ENCODE measurements at regions not wholly inside any gene's neighbourhood (a gene's known extent, or its start where the extent isn't known, plus 50 kb on each side); places are given as distances from the start of the nearest gene placed in this dataset.

DNA sequence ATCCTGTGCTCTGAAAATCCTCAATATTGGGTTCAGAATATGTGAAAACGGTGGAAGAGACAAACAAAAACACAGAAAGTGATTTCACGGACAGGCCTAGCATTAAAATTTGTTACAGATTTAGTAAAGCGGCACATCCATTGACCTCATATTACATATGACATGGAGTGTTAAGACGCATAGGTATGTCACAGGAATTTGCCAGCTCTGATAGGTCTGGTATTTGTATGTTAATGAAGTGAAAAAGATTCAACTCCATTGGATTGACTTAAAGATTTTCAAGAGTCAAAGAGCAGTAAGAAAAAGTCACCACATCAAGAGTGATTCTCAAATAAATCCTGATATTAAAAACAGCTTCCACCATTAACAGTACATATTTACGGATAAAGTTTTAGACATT, 396.5 kb upstream of the SEMA6A start:
- Histone ChIP-seq H3K4me2 (no peak overlapping the region), H3K36me3 (ENCODE audit: insufficient read depth) (no peaks in the 10 kb centered on the region), H3K9ac (no peak overlapping the region), H3K27ac (no peak overlapping the region), H3K4me3 (IDR thresholded peaks at IDR 0.05; ENCODE audit: insufficient read depth, low read depth, low read length) (no peak overlapping the region), H3K27me3 (ENCODE audit: insufficient read depth, low read depth) (no peaks in the 10 kb centered on the region), H4K20me1 (ENCODE audit: insufficient read depth) (no peaks in the 10 kb centered on the region), H3K79me2 (ENCODE audit: insufficient read depth, low read depth) (no peaks in the 10 kb centered on the region), H2AFZ (ENCODE audit: low read depth) (no peak overlapping the region), H3K4me1 (ENCODE audit: low read depth, poor library complexity, severe bottlenecking) (no peaks in the 10 kb centered on the region)
- TF ChIP-seq, protein P1, sequence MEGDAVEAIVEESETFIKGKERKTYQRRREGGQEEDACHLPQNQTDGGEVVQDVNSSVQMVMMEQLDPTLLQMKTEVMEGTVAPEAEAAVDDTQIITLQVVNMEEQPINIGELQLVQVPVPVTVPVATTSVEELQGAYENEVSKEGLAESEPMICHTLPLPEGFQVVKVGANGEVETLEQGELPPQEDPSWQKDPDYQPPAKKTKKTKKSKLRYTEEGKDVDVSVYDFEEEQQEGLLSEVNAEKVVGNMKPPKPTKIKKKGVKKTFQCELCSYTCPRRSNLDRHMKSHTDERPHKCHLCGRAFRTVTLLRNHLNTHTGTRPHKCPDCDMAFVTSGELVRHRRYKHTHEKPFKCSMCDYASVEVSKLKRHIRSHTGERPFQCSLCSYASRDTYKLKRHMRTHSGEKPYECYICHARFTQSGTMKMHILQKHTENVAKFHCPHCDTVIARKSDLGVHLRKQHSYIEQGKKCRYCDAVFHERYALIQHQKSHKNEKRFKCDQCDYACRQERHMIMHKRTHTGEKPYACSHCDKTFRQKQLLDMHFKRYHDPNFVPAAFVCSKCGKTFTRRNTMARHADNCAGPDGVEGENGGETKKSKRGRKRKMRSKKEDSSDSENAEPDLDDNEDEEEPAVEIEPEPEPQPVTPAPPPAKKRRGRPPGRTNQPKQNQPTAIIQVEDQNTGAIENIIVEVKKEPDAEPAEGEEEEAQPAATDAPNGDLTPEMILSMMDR (conservative IDR thresholded peaks at IDR 0.05; ENCODE audit: low read depth, low read length) = no peak

DNA sequence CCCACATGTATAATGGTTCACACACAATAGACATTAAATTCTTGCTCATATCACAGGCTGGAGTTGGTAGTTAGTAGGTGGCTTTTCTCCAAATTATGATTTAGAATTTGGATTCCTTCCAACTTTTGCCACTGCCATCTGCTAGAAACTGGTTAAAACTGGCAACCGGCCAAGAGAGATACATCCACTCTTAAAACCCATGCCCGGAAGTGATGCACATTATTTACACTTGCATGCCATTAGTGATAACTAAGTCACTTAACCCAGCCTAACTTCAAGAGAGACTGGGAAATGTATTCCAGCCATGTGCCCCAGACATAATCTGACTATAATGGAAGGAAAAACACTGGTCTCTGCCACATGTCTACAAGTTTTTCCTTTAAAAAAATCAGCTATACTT, 395.7 kb upstream of the SEMA6A start:
- Histone ChIP-seq H3K4me2 (no peak overlapping the region), H3K79me2 (ENCODE audit: insufficient read depth, low read depth) (no peaks in the 10 kb centered on the region), H4K20me1 (ENCODE audit: insufficient read depth) (no peaks in the 10 kb centered on the region), H3K4me1 (ENCODE audit: low read depth, poor library complexity, severe bottlenecking) (no peaks in the 10 kb centered on the region), H3K27me3 (ENCODE audit: insufficient read depth, low read depth) (no peaks in the 10 kb centered on the region), H3K36me3 (ENCODE audit: insufficient read depth) (no peaks in the 10 kb centered on the region), H3K27ac (no peak overlapping the region), H3K9ac (no peak overlapping the region), H3K4me3 (IDR thresholded peaks at IDR 0.05; ENCODE audit: insufficient read depth, low read depth, low read length) (no peak overlapping the region), H2AFZ (ENCODE audit: low read depth) (no peak overlapping the region)
- TF ChIP-seq, protein P1 (conservative IDR thresholded peaks at IDR 0.05; ENCODE audit: low read depth, low read length) = no peak

DNA sequence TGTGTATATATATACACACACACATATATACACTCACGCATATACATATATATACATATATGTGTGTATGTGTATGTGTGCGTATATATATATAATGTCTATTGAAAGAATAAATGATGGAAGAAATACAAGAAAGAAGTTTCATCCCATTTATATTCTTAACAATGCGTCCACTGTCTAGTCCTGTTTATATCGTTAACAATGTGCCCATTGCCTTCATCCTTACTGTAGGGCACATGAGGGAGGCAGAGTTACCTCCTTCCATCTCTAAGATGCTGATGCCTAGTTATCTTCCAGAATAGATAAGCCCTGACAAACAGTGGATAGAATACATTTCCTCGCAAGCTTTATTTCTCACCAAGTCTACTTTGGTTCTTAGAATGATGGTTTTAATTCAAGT, 389.8 kb upstream of the SEMA6A start:
- H3K4me1 ChIP-seq (ENCODE audit: low read depth, poor library complexity, severe bottlenecking) = no peaks in the 10 kb centered on the region
- H3K36me3 ChIP-seq (ENCODE audit: insufficient read depth) = no peaks in the 10 kb centered on the region
- no peak overlapping the region for H3K4me2 ChIP-seq
- TF ChIP-seq, protein P1 (conservative IDR thresholded peaks at IDR 0.05; ENCODE audit: low read depth, low read length) = no peak
- H3K79me2 ChIP-seq (ENCODE audit: insufficient read depth, low read depth) = no peaks in the 10 kb centered on the region
- H3K27ac ChIP-seq = no peak overlapping the region
- H2AFZ ChIP-seq (ENCODE audit: low read depth) = no peak overlapping the region
- H3K4me3 ChIP-seq (IDR thresholded peaks at IDR 0.05; ENCODE audit: insufficient read depth, low read depth, low read length) = no peak overlapping the region
- no peaks in the 10 kb centered on the region for H4K20me1 ChIP-seq (ENCODE audit: insufficient read depth)
- H3K9ac ChIP-seq = no peak overlapping the region
- H3K27me3 ChIP-seq (ENCODE audit: insufficient read depth, low read depth) = no peaks in the 10 kb centered on the region

DNA sequence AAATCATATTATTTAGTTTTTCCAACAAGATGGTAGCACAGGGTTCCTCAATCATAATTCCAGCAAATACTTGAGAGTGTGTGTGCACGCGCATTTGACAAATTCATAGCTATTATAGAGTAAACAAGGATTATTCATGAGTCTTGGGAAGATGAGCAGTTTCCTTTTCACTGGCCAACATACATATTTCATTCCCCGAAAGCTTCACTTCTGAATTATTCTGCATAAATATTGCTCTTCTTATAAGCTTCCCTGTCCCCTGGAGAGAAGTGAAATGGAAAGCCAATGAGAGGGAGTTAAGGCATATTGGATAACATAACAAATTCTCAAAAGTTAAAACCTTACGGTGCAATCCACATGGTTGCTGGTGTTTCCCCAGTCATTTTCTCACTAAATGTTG, 386.4 kb upstream of the SEMA6A start:
- no peaks in the 10 kb centered on the region for H3K27me3 ChIP-seq (ENCODE audit: insufficient read depth, low read depth)
- no peaks in the 10 kb centered on the region for H3K36me3 ChIP-seq (ENCODE audit: insufficient read depth)
- TF ChIP-seq, protein P1 (conservative IDR thresholded peaks at IDR 0.05; ENCODE audit: low read depth, low read length) = no peak
- no peak overlapping the region for H2AFZ ChIP-seq (ENCODE audit: low read depth)
- H3K4me2 ChIP-seq = no peak overlapping the region
- H3K9ac ChIP-seq = no peak overlapping the region
- no peak overlapping the region for H3K27ac ChIP-seq
- H3K4me1 ChIP-seq (ENCODE audit: low read depth, poor library complexity, severe bottlenecking) = no peaks in the 10 kb centered on the region
- H4K20me1 ChIP-seq (ENCODE audit: insufficient read depth) = no peaks in the 10 kb centered on the region
- no peak overlapping the region for H3K4me3 ChIP-seq (IDR thresholded peaks at IDR 0.05; ENCODE audit: insufficient read depth, low read depth, low read length)
- no peaks in the 10 kb centered on the region for H3K79me2 ChIP-seq (ENCODE audit: insufficient read depth, low read depth)

DNA sequence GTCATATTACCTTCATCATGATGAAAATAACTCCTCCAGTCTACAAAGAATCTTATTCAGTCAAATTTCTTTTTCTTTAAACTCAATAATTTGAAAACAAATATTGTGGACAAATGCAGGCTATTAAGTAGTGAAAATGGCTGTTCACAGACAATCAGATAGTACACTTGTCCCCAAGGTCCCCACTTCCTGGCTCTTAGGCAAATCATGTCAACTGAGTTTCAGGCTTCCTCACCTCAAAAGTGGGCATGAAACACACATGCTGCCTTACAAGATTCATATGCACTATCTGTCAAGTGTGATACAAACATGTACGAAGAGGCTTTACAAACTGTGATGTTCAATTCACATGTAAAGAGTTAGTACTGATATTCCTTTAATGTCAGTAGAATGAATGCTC, 385.2 kb upstream of the SEMA6A start:
- Histone ChIP-seq H3K36me3 (ENCODE audit: insufficient read depth) (no peaks in the 10 kb centered on the region), H3K27ac (no peak overlapping the region), H3K4me1 (ENCODE audit: low read depth, poor library complexity, severe bottlenecking) (no peaks in the 10 kb centered on the region), H4K20me1 (ENCODE audit: insufficient read depth) (no peaks in the 10 kb centered on the region), H3K27me3 (ENCODE audit: insufficient read depth, low read depth) (no peaks in the 10 kb centered on the region), H3K4me2 (no peak overlapping the region), H3K79me2 (ENCODE audit: insufficient read depth, low read depth) (no peaks in the 10 kb centered on the region), H2AFZ (ENCODE audit: low read depth) (no peak overlapping the region), H3K4me3 (IDR thresholded peaks at IDR 0.05; ENCODE audit: insufficient read depth, low read depth, low read length) (no peak overlapping the region), H3K9ac (no peak overlapping the region)
- TF ChIP-seq, protein P1 (conservative IDR thresholded peaks at IDR 0.05; ENCODE audit: low read depth, low read length) = no peak

All from KMS-11 (cell line).